ENCODE measurements at regions not wholly inside any gene's neighbourhood (a gene's known extent, or its start where the extent isn't known, plus 50 kb on each side); places are given as distances from the start of the nearest gene placed in this dataset.

- Histone ChIP-seq H4K20me1 (ENCODE audit: control insufficient read depth, extremely low read depth, insufficient read depth, low read length) (no peaks in the 10 kb centered on the region), H3K9me1 (ENCODE audit: control insufficient read depth, extremely low read depth, insufficient read depth, low read length) (no peaks in the 10 kb centered on the region), H3K36me3 (ENCODE audit: control insufficient read depth in 2 of 2, extremely low read depth in 1 of 2, insufficient read depth in 2 of 2, low read length in 2 of 2) (no peaks in the 10 kb centered on the region), H3K9me3 (ENCODE audit: control insufficient read depth, low read depth, low read length) (no peaks in the 10 kb centered on the region), H3K4me2 (ENCODE audit: control insufficient read depth, extremely low read depth, insufficient read depth, low read depth, low read length) (no peak overlapping the region), H3K79me2 (ENCODE audit: control insufficient read depth, insufficient read depth, low read length) (no peaks in the 10 kb centered on the region), H3K4me3 (ENCODE audit: control insufficient read depth in 2 of 3, extremely low read depth in 1 of 3, insufficient read depth in 2 of 3, low read depth in 1 of 3, low read length in 3 of 3) (no peak overlapping the region), H3K27ac (ENCODE audit: control insufficient read depth, insufficient read depth, low read length) (no peak overlapping the region), H3K27me3 (ENCODE audit: control insufficient read depth, extremely low read depth, insufficient read depth, low read length) (no peaks in the 10 kb centered on the region), H2AFZ (ENCODE audit: control insufficient read depth, low read length) (no peak overlapping the region), H3K9ac (ENCODE audit: control insufficient read depth, extremely low read depth, insufficient read depth, low read length) (no peak overlapping the region), H3K4me1 (ENCODE audit: control insufficient read depth, extremely low read depth, insufficient read depth, low read length) (no peaks in the 10 kb centered on the region)
- DNase-seq (ENCODE audit: low read depth, low spot score) (no peak), FAIRE-seq (no peak)
- dilution Hi-C loops (cut with MboI; ENCODE audit: extremely low pct_ligation_motif_present, low sequenced_read_pairs) = no loop called here
- TF ChIP-seq CTCF (optimal IDR thresholded peaks at IDR 0.05 in 1 of 3, IDR thresholded peaks at IDR 0.05 in 1 of 3, conservative IDR thresholded peaks at IDR 0.05 in 1 of 3; ENCODE audit: extremely low read depth in 1 of 3, insufficient read depth in 2 of 3, low read length in 3 of 3) = no peak
These were observed 72.1 kb downstream of the GCC1 start for GRCh38 chr7:127513311-127513710.

GRCh38 chr7:127512663-127513062 lies 72.7 kb downstream of the GCC1 start:
- dilution Hi-C loops (cut with MboI; ENCODE audit: extremely low pct_ligation_motif_present, low sequenced_read_pairs) = no loop called here
- no peak overlapping the region for H3K27ac ChIP-seq (ENCODE audit: control insufficient read depth, insufficient read depth, low read length)
- H3K79me2 ChIP-seq (ENCODE audit: control insufficient read depth, insufficient read depth, low read length) = no peaks in the 10 kb centered on the region
- DNase-seq (ENCODE audit: low read depth, low spot score) (no peak), FAIRE-seq (no peak)
- TF ChIP-seq CTCF (optimal IDR thresholded peaks at IDR 0.05 in 1 of 3, IDR thresholded peaks at IDR 0.05 in 1 of 3, conservative IDR thresholded peaks at IDR 0.05 in 1 of 3; ENCODE audit: extremely low read depth in 1 of 3, insufficient read depth in 2 of 3, low read length in 3 of 3) = no peak
- no peak for TF ChIP-seq EZH2 (IDR thresholded peaks at IDR 0.05; ENCODE audit: low read length)
- H3K4me1 ChIP-seq (ENCODE audit: control insufficient read depth, extremely low read depth, insufficient read depth, low read length) = no peaks in the 10 kb centered on the region
- no peak overlapping the region for H3K4me3 ChIP-seq (ENCODE audit: control insufficient read depth in 2 of 3, extremely low read depth in 1 of 3, insufficient read depth in 2 of 3, low read depth in 1 of 3, low read length in 3 of 3)
- no peaks in the 10 kb centered on the region for H3K36me3 ChIP-seq (ENCODE audit: control insufficient read depth in 2 of 2, extremely low read depth in 1 of 2, insufficient read depth in 2 of 2, low read length in 2 of 2)
- no peaks in the 10 kb centered on the region for H4K20me1 ChIP-seq (ENCODE audit: control insufficient read depth, extremely low read depth, insufficient read depth, low read length)
- no peak overlapping the region for H3K9ac ChIP-seq (ENCODE audit: control insufficient read depth, extremely low read depth, insufficient read depth, low read length)
- no peak overlapping the region for H3K4me2 ChIP-seq (ENCODE audit: control insufficient read depth, extremely low read depth, insufficient read depth, low read depth, low read length)
- H3K27me3 ChIP-seq (ENCODE audit: control insufficient read depth, extremely low read depth, insufficient read depth, low read length) = no peaks in the 10 kb centered on the region
- H3K9me1 ChIP-seq (ENCODE audit: control insufficient read depth, extremely low read depth, insufficient read depth, low read length) = no peaks in the 10 kb centered on the region
- H3K9me3 ChIP-seq (ENCODE audit: control insufficient read depth, low read depth, low read length) = no peaks in the 10 kb centered on the region
- no peak overlapping the region for H2AFZ ChIP-seq (ENCODE audit: control insufficient read depth, low read length)
